HG02763 (cell line): ENCODE measurements at regions not wholly inside any gene's neighbourhood (a gene's known extent, or its start where the extent isn't known, plus 50 kb on each side); places are given as distances from the start of the nearest gene placed in this dataset.
"Not testable (repeated sequence)": the region's sequence is repeated elsewhere in the genome, so short reads cannot be mapped to it uniquely, and the experiment has no call there.

Source experiments
- ATAC-seq: cut with Tn5 transposase; IDR thresholded peaks from one replicate; pipeline ENCODE4 v1.9.1; 2021; ENCODE audit warnings: mild to moderate bottlenecking, moderate library complexity; ENCODE audit not compliant: unreplicated experiment

GRCh38 chr13:54261856-54262255, 1233.2 kb downstream of the OLFM4 start:
- ATAC-seq: no peak

DNA sequence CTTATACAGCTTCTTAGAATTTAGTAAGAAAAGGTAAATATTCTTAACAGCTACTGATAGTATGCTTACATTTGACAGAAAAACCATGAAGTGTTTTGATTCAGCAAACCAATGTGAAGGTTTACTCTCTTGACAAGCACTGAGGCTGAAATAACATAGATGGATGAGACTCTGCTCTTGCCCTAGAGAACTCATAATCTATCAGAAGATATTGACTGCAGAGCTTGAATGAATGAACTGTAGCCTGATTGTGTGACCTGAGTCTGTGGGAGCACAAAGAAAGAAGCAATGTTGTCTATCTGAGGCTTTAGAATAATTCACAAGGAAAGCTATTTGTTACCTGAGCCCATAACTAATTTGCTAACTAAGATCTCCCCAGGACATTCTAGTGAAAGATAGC, 1235.3 kb downstream of the OLFM4 start:
- no peak for ATAC-seq

GRCh38 chr13:54267253-54267668, 1238.6 kb downstream of the OLFM4 start:
- not testable (repeated sequence) for ATAC-seq

DNA sequence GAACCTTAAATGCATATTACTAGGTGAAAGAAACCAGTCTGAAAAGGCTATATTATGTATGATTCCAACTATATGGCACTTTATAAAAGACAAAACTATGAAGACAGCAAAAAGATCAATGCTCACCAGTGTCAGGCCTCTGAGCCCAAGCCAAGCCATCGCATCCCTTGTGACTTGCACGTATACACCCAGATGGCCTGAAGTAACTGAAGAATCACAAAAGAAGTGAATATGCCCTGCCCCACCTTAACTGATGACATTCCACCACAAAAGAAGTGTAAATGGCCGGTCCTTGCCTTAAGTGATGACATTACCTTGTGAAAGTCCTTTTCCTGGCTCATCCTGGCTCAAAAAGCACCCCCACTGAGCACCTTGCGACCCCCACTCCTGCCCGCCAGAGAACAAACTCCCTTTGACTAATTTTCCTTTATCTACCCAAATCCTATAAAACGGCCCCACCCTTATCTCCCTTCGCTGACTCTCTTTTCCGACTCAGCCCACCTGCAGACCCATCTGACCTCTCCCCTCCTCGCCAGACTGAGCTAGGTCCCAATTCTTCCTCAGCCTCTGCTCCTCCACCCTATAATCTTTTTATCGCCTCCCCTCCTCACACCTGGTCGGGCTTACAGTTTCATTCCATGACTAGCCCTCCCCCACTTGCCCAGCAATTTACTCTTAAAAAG, 1239.5 kb downstream of the OLFM4 start:
- ATAC-seq: not testable (repeated sequence)

- ATAC-seq: no peak
Measured at GRCh38 chr13:54287062-54287764, 1258.6 kb downstream of the OLFM4 start.

- ATAC-seq: no peak
Measured at GRCh38 chr13:54301085-54301484, 1272.5 kb downstream of the OLFM4 start.

DNA sequence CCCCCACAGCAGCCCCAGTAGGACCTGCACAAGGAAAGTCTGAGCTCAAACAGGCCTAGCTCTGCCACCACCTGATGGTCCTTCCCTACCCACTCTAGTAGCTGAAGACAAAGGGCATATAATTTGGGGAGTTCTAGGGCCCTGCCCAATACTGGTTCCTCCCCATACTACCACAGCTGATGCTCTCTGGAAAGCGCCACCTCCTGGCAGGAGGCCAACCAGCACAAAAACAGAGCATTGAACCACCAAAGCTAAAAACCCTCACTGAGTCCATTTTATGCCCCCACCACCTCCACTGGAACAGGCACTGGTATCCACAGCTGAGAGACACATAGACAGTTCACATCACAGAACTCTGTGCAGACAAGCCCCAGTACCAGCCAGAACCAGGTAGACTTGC, 1276.8 kb downstream of the OLFM4 start:
- no peak for ATAC-seq

DNA sequence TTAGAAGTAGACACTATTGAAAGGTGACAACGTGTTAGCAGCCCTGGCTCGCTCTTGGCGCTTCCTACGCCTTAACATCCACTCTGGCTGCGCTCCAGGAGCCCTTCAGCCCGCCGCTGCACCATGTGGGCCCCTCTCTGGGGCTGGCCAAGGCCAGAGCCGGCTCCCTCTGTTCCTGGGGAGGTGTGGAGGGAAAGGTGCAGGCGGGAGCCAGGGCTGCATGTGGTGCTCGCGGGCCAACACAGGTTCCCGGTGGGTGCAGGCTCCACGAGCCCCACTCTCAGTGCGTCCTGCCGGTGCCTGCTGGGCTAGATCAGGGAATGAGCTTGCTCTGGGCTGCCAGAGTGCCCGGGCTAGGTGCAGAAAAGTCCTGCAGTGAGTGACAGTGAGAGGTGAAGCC, 1284.3 kb downstream of the OLFM4 start:
- ATAC-seq: no peak

GRCh38 chr13:54317722-54318121, 1289.1 kb downstream of the OLFM4 start:
- no peak for ATAC-seq

DNA sequence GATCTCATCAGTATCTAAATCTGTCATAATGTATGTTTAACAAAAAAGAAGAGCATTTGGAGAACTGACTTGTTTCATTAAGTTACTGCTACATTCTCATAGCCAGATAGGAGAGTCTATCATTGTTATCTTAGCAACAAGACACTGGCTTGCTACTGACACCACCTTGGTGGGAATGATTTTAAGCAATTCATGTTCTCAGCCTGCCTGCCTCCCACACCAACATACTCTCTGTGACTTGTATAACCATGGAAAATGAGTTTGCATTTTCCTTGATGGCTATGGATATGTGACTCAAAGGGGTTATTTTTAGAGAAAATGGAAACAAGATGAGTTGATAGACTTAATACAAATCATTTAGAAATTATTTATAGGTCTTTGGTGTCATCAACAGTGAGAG, 1308.9 kb downstream of the OLFM4 start:
- ATAC-seq: no peak

- ATAC-seq: no peak
Measured at GRCh38 chr13:54347531-54347930, 1318.9 kb downstream of the OLFM4 start.

GRCh38 chr13:54356209-54356608, 1327.6 kb downstream of the OLFM4 start:
- ATAC-seq: no peak

- ATAC-seq: no peak
Measured at GRCh38 chr13:54356849-54357248, 1328.2 kb downstream of the OLFM4 start.

DNA sequence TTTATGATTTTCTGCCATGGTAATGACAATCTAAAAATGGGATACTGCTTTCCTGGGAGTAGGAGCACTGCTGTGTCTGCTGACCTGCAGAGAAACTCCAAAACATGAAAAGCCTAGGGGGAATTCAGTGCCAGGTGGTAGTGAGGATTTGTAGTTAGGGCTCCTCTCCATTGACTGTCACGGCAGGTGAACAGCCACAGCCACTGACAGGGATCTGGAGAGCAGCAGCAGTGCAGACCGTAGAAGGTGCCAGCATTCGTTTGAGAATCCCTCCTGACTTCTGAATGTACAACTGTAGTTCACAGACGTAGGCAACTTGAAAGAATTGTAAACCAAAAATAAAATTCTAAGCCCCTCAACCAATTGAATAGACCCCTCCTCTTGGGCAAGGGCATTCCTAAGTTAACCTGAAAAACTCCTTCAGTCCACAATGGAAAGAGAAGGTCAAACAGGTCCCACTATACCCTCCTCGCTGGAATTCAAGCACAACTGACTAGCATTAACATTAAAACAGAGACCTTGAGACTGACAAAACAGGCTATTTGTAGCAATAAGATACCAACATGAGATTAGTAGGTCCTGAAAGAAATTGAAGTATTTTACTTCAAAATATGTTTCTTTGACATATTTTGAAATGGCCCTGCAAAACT, 1328.8 kb downstream of the OLFM4 start:
- no peak for ATAC-seq

DNA sequence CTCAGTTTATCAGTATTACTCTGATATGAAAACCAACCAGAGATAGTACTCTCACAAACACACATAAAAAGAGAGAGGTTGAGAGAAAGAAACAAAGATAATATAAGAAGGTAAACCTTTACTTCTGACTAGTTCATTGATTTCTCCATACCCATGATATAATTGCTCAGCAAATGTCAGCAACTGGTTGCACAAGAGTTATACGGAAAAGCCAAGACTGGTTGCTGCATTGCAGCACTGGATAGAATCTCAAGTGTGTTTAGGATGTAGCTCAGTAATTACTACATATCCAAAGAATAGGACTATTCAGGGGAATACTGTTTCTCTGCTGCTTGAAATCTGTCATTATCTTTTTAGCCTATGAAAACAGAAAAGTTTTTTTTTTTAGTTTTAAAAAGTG, 1332.8 kb downstream of the OLFM4 start:
- no peak for ATAC-seq

- ATAC-seq: no peak
Measured at GRCh38 chr13:54366728-54367127, 1338.1 kb downstream of the OLFM4 start.

- ATAC-seq: no peak
Measured at GRCh38 chr13:54367639-54368271, 1339.1 kb downstream of the OLFM4 start.

DNA sequence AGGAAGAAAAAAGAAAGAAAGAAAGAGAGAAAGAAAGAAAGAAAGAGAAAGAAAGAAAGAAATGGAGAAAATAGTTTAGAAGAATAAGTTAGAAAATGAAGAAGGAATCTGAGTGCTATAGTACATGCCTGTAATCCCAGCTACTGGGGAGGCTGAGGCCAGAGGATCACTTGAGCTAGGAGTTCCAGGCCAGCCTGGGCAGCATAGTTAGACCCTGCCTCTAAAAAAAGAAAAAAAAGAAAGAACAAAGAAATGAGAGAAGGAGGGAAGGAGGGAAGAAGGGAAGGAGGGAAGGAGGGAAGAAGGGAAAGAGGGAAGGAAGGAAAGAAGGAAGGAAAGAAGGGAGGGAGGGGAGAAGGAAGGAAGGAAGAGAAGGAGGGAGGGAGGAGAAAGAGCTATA, 1339.8 kb downstream of the OLFM4 start:
- ATAC-seq: no peak

DNA sequence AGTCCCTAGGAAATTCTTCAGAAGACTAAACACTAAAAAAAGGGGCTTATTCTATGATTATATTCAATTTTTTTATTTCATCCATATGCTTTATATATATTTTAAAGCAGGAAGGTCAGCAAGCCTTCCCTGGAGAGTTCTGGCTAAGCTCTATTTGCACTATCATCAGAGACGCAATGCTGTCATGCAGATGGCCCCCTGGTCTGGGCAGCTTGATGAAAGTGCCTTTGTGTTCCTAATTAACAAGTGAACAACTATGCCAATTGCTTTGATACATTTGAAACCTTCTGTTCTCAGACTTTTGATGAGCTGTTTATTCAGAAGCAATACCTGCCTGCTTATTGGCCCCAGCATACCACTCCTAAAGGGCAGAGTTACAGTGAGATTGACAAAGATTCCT, 1344.6 kb downstream of the OLFM4 start:
- no peak for ATAC-seq

- ATAC-seq: no peak
Measured at GRCh38 chr13:54379461-54379860, 1350.8 kb downstream of the OLFM4 start.

GRCh38 chr13:54383604-54384003, 1355.0 kb downstream of the OLFM4 start:
- no peak for ATAC-seq

DNA sequence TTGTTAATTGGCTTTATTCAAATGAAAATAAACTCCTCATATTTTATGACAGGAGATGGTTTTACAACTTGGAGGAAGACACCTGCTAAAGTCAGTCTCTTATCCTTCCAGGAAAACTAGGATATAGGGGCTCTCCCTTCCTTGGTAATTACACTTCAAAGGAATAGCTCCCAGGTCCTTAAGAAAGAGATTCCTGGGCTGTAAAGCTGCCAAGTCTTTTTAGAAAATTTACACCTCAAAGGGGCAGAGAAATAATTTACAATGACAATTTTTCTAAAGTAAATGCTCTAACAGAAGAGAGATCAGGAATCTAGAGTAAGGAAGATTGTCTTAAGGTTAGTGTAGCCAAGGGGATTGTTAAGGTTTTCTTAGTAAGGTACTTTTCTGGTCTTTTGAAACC, 1359.0 kb downstream of the OLFM4 start:
- ATAC-seq: no peak
